K562 (cell line): ENCODE measurements at regions not wholly inside any gene's neighbourhood (a gene's known extent, or its start where the extent isn't known, plus 50 kb on each side); places are given as distances from the start of the nearest gene placed in this dataset.

Experiments
- ATAC-seq: fragments of 200-7000 bp; cut with Tn5 transposase; 3 replicates; pipeline ENCODE4 v1.9.1; 2020; ENCODE audit warnings: moderate library complexity
- BruUV-seq: library from RNA; stranded (reverse); fragments of 400-500 nt; replicated peaks from 2 replicates; lab custom pipeline; 2021; lab: Mats Ljungman, UMichigan
- CTCF ChIA-PET: fragments of 300-600 bp; formaldehyde crosslinking; extraction: SDS; loops from one replicate; lab custom pipeline; 2021; ENCODE audit warnings: low intra/inter-chr PET ratio; lab: Yijun Ruan, JAX
- POLR2A ChIA-PET: fragments of 300-600, 350-650 bp; sonication (Branson Sonifier 250); formaldehyde crosslinking; extraction: SDS; loops from one replicate; lab custom pipeline; 2021; ENCODE audit warnings: antibody characterized with exemption, inconsistent platforms; lab: Yijun Ruan, JAX
- DNase-seq, 4 experiments: peaks; one replicate each; pipeline versions ENCODE4 v3.0.0 to v3.0.0-alpha.2; 2011 to 2018; ENCODE audit warnings: low spot score in 3 of 4, mixed read lengths in 3 of 4; ENCODE audit errors: extremely low read depth in 1 of 4
- FAIRE-seq: peaks from 2 replicates; lab custom pipeline; 2011; peaks lifted over from hg19 to GRCh38; lab: Jason Lieb, UNC
- H2AFZ ChIP-seq: 2 replicates; pipeline ENCODE4 v1.6.0; 2011; ENCODE audit warnings: low read depth, low read length, control low read depth, inconsistent platforms
- H3K27ac ChIP-seq: fragments of 200-600 bp; 3 replicates; pipeline ENCODE4 v1.8.0; 2011; ENCODE audit warnings: low read depth, mild to moderate bottlenecking, control low read depth, inconsistent platforms, low read length, moderate library complexity, mixed read lengths; ENCODE audit errors: extremely low read depth
- H3K27me3 ChIP-seq, 2 experiments: fragments of 300-600 bp in 1 of 2; 2 replicates in 1 of 2; 3 replicates in 1 of 2; pipeline versions ENCODE4 v1.6.0 to v1.8.0; 2011; ENCODE audit warnings: inconsistent platforms in 2 of 2, low read length in 2 of 2, mild to moderate bottlenecking in 1 of 2, mixed read lengths in 1 of 2, moderate library complexity in 1 of 2; ENCODE audit not compliant: control insufficient read depth in 2 of 2, insufficient read depth in 2 of 2
- H3K36me3 ChIP-seq: fragments of 300-600 bp; 3 replicates; pipeline ENCODE4 v1.8.0; 2011; ENCODE audit warnings: mild to moderate bottlenecking, low read length, inconsistent platforms; ENCODE audit not compliant: control insufficient read depth, insufficient read depth
- H3K4me1 ChIP-seq, 2 experiments: fragments of 200-600 bp in 1 of 2; replicated peaks in 1 of 2; 2 replicates in 1 of 2; 3 replicates in 1 of 2; pipeline versions ENCODE4 v1.5.1 to v1.8.0; 2011; ENCODE audit warnings: inconsistent platforms in 2 of 2, low read length in 2 of 2, mild to moderate bottlenecking in 1 of 2, mixed read lengths in 1 of 2, moderate library complexity in 1 of 2; ENCODE audit not compliant: control insufficient read depth in 2 of 2, insufficient read depth in 2 of 2
- H3K4me2 ChIP-seq: 2 replicates; pipeline ENCODE4 v1.6.1; 2011; ENCODE audit warnings: low read length, control low read depth, inconsistent platforms, mixed read lengths; ENCODE audit not compliant: insufficient read depth
- H3K4me3 ChIP-seq: fragments of 200-600 bp; sonication (generic), shearing (Covaris generic); 2 replicates; pipeline ENCODE4 v1.5.1; 2016; ENCODE audit warnings: control low read depth, inconsistent platforms
- H3K79me2 ChIP-seq: fragments of 200-600 bp; 3 replicates; pipeline ENCODE4 v1.8.0; 2011; ENCODE audit warnings: low read length, inconsistent platforms; ENCODE audit not compliant: control insufficient read depth, insufficient read depth
- H3K9ac ChIP-seq, 2 experiments: 2 replicates each; pipeline versions ENCODE4 v1.6.0 to v1.6.1; 2011; ENCODE audit warnings: low read depth in 2 of 2, low read length in 2 of 2, control low read depth in 1 of 2, inconsistent platforms in 1 of 2, mild to moderate bottlenecking in 1 of 2, mixed read lengths in 1 of 2; ENCODE audit not compliant: insufficient read depth in 1 of 2
- H3K9me1 ChIP-seq: one replicate; pipeline ENCODE4 v1.6.0; 2011; ENCODE audit warnings: inconsistent platforms, mild to moderate bottlenecking, low read length, moderate library complexity; ENCODE audit not compliant: control insufficient read depth, insufficient read depth
- H3K9me3 ChIP-seq: replicated peaks from 2 replicates; pipeline ENCODE4 v1.5.1; 2011; ENCODE audit warnings: low read depth, low read length, inconsistent platforms; ENCODE audit not compliant: control insufficient read depth, insufficient read depth
- H4K20me1 ChIP-seq: replicated peaks from 2 replicates; pipeline ENCODE4 v1.6.1; 2011; ENCODE audit warnings: low read length, inconsistent platforms, mixed read lengths; ENCODE audit not compliant: control insufficient read depth, insufficient read depth
- MTA1 ChIP-seq: fragments of 450-650 bp; IDR thresholded peaks from 2 replicates; pipeline ENCODE4 v1.6.1; 2017; ENCODE audit warnings: borderline replicate concordance
- MTA3 ChIP-seq: fragments of 450-650 bp; formaldehyde crosslinking; IDR thresholded peaks from 2 replicates; pipeline ENCODE4 v1.6.1; 2017; ENCODE audit warnings: mild to moderate bottlenecking, borderline replicate concordance
- ZNF143 ChIP-seq: sonication (generic); formaldehyde crosslinking; IDR thresholded peaks from 2 replicates; pipeline ENCODE4 v1.9.0; 2022; ENCODE audit warnings: mild to moderate bottlenecking, missing genetic modification reagents
- ZNF316 ChIP-seq: fragments of 450-650 bp; IDR thresholded peaks from 2 replicates; pipeline ENCODE4 v1.6.1; 2016
- WGBS: fragments of 100-300 bp; shearing (Covaris generic); methylation state at CpG from one replicate; pipeline ENCODE4 v1.1.6; 2016; ENCODE audit warnings: low coverage, mixed read lengths; ENCODE audit not compliant: insufficient coverage; ENCODE audit errors: missing lambda C conversion rate; 5-methylcytosine and 5-hydroxymethylcytosine counted together
- in situ Hi-C: fragments of 300-500 bp; cut with MboI; formaldehyde crosslinking; loops from 4 replicates; pipeline ENCODE4 v1.15.0; 2018; ENCODE audit warnings: inconsistent platforms, mixed read lengths
- intact Hi-C: fragments of 100-400 bp; cut with micrococcal nuclease; formaldehyde crosslinking; loops from 2 replicates; pipeline ENCODE4 v1.14.2; 2022
- TF ChIP-seq, protein P1 (sequence below): fragments of 450-650 bp; IDR thresholded peaks from 2 replicates; pipeline ENCODE4 v1.6.1; 2016

DNA sequence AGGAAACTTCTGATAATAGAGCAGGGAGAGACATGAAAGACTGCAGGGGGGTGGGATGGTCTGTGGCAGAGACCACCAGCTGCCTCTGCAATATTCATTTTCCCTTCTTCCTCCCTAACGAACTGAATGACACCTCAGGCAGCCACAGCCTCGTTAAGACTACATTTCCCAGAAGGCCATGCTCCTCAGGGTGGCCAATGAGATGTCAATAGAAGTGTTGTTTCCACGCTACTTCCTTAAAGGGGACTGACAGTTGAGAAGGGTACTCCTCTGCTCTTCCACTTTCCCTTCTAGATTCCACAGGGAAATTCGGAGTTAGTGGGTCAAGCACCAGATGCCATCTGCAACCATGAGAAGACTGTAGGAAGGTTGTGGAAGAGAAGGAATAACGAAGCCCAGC, 52.0 kb upstream of the DAPK1 start (continued):
- TF ChIP-seq MTA3 (peak; percentile 21; the same call in 1 of the 2 replicates), ZNF143 (CRISPR knock-in tag) (peak; percentile 86), MTA1 (no peak)

DNA sequence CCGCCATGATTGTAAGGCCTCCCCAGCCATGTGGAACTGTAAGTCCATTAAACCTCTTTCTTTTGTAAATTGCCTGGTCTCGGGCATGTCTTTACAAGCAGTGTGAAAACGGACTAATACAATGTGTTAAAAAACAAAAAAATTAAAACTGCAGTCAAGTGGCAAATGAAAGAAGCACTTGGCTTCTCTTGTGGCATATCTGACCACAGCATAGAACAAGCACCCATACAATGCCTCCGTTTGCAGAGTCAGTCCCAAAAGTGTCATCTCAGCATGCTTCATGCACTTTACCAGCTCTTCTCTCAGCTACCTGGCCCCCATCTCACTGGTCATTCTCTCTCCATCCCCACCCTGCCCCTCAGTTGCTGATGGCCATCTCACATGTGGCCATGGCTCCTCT, 51.1 kb upstream of the DAPK1 start:
- H3K9me1 ChIP-seq: peaks cover 2% of the 10 kb centered on the region
- no peak overlapping the region for H3K4me2 ChIP-seq
- WGBS: 70% methylated on average over 4 of the region's 4 CpGs
- intact Hi-C loops (no loop called here), in situ Hi-C loops (no loop called here)
- BruUV-seq: no TSS peak
- H3K9me3 ChIP-seq: no peaks in the 10 kb centered on the region; the same call in 1 of the 2 replicates
- no peaks in the 10 kb centered on the region for H3K79me2 ChIP-seq
- H3K4me3 ChIP-seq: no peak overlapping the region
- no peaks in the 10 kb centered on the region for H3K27me3 ChIP-seq
- TF ChIP-seq ZNF316: peak; percentile 15; the same call in 1 of the 2 replicates
- TF ChIP-seq, protein P1, sequence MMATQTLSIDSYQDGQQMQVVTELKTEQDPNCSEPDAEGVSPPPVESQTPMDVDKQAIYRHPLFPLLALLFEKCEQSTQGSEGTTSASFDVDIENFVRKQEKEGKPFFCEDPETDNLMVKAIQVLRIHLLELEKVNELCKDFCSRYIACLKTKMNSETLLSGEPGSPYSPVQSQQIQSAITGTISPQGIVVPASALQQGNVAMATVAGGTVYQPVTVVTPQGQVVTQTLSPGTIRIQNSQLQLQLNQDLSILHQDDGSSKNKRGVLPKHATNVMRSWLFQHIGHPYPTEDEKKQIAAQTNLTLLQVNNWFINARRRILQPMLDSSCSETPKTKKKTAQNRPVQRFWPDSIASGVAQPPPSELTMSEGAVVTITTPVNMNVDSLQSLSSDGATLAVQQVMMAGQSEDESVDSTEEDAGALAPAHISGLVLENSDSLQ: no peak
- POLR2A ChIA-PET: no interaction called here
- no peak overlapping the region for H3K9ac ChIP-seq
- peaks cover 0 to 10% of the 10 kb centered on the region in 2 experiments; a peak in 2 of 5 replicates for H3K4me1 ChIP-seq
- no peak for FAIRE-seq
- H4K20me1 ChIP-seq: no peaks in the 10 kb centered on the region
- DNase-seq: no peak
- no peaks in the 10 kb centered on the region for H3K36me3 ChIP-seq
- no peak for ATAC-seq
- CTCF ChIA-PET: no interaction called here
- H3K27ac ChIP-seq: no peak overlapping the region
- 0 out of 2 replicates have a peak overlapping the region, but pooled peaks have one; percentile 99 for H2AFZ ChIP-seq
